ENCODE measurements at regions not wholly inside any gene's neighbourhood (a gene's known extent, or its start where the extent isn't known, plus 50 kb on each side); places are given as distances from the start of the nearest gene placed in this dataset.

GRCh38 chr14:104526723-104527645 lies 52.6 kb upstream of the C14orf180 start:
- DNase-seq (ENCODE audit: low read depth, low spot score) = no peak

GRCh38 chr14:104527857-104528459 lies 51.6 kb upstream of the C14orf180 start:
- no peak for DNase-seq (ENCODE audit: low read depth, low spot score)

GRCh38 chr14:104528496-104528895 lies 51.1 kb upstream of the C14orf180 start:
- DNase-seq (ENCODE audit: low read depth, low spot score) = no peak

Data from pulmonary artery endothelial cell (primary cell).